Endothelial cell of umbilical vein (primary cell): ENCODE measurements at regions not wholly inside any gene's neighbourhood (a gene's known extent, or its start where the extent isn't known, plus 50 kb on each side); places are given as distances from the start of the nearest gene placed in this dataset.

Experiments
- BruUV-seq: library from RNA; stranded (reverse); fragments of 400-500 nt; replicated peaks from 2 replicates; lab custom pipeline; 2021; lab: Mats Ljungman, UMichigan
- CTCF ChIA-PET: fragments of 300-600, 350-600 bp; sonication (Branson Sonifier 250); formaldehyde crosslinking; loops from one replicate; lab custom pipeline; 2021; ENCODE audit warnings: antibody characterized with exemption, inconsistent platforms; lab: Charles Lee
- POLR2A ChIA-PET: fragments of 300-600, 350-600 bp; sonication (Branson Sonifier 250); formaldehyde crosslinking; loops from one replicate; lab custom pipeline; 2021; ENCODE audit warnings: antibody characterized with exemption, inconsistent platforms; lab: Charles Lee
- DNase-seq: peaks from one replicate; pipeline ENCODE4 v3.0.0-alpha.2; 2011; ENCODE audit warnings: low read depth, low spot score
- FAIRE-seq: peaks from 2 replicates; lab custom pipeline; 2011; peaks lifted over from hg19 to GRCh38; lab: Jason Lieb, UNC
- H2AFZ ChIP-seq: 2 replicates; pipeline ENCODE4 v1.6.0; 2012; ENCODE audit warnings: low read depth, low read length, control low read depth, inconsistent platforms
- H3K27ac ChIP-seq: 2 replicates; pipeline ENCODE4 v1.5.1; 2011; ENCODE audit warnings: low read depth, mild to moderate bottlenecking, control low read depth, low read length, moderate library complexity; ENCODE audit not compliant: insufficient read depth
- H3K27me3 ChIP-seq, 2 experiments: 2 replicates each; pipeline versions ENCODE4 v1.6.0 to v1.6.1; 2011; ENCODE audit warnings: low read length in 2 of 2, mixed read lengths in 1 of 2; ENCODE audit not compliant: control insufficient read depth in 2 of 2, insufficient read depth in 2 of 2
- H3K36me3 ChIP-seq, 2 experiments: 2 replicates in 1 of 2; 3 replicates in 1 of 2; pipeline ENCODE4 v1.5.1; 2011; ENCODE audit warnings: low read length in 2 of 2, mild to moderate bottlenecking in 1 of 2, moderate library complexity in 1 of 2; ENCODE audit not compliant: control insufficient read depth in 2 of 2, insufficient read depth in 2 of 2; ENCODE audit errors: extremely low read depth in 1 of 2
- H3K4me1 ChIP-seq: 3 replicates; pipeline ENCODE4 v1.5.1; 2011; ENCODE audit warnings: mild to moderate bottlenecking, low read length; ENCODE audit not compliant: control insufficient read depth, insufficient read depth; ENCODE audit errors: extremely low read depth
- H3K4me2 ChIP-seq: 2 replicates; pipeline ENCODE4 v1.6.1; 2011; ENCODE audit warnings: low read length, control low read depth, mixed read lengths; ENCODE audit not compliant: insufficient read depth
- H3K4me3 ChIP-seq, 3 experiments: fragments of 200-600 bp in 1 of 3; sonication (generic), shearing (Covaris generic) in 1 of 3; replicated peaks in 1 of 3; 2 replicates each; pipeline ENCODE4 v1.5.1; 2011 to 2016; ENCODE audit warnings: control low read depth in 3 of 3, low read length in 3 of 3, mild to moderate bottlenecking in 2 of 3, inconsistent platforms in 1 of 3, low read depth in 1 of 3, moderate library complexity in 1 of 3; ENCODE audit not compliant: insufficient read depth in 1 of 3
- H3K79me2 ChIP-seq: 2 replicates; pipeline ENCODE4 v1.6.0; 2012; ENCODE audit warnings: low read length, inconsistent platforms; ENCODE audit not compliant: control insufficient read depth, insufficient read depth
- H3K9ac ChIP-seq: replicated peaks from 2 replicates; pipeline ENCODE3; 2011; ENCODE audit warnings: low read length, control low read depth; ENCODE audit not compliant: insufficient read depth; ENCODE audit errors: extremely low read depth
- H3K9me1 ChIP-seq: replicated peaks from 3 replicates; pipeline ENCODE4 v1.6.0; 2011; ENCODE audit warnings: mild to moderate bottlenecking, low read length; ENCODE audit not compliant: control insufficient read depth, insufficient read depth; ENCODE audit errors: extremely low read depth
- H3K9me3 ChIP-seq: replicated peaks from 2 replicates; pipeline ENCODE4 v1.5.1; 2012; ENCODE audit warnings: low read length, inconsistent platforms; ENCODE audit not compliant: control insufficient read depth, insufficient read depth
- H4K20me1 ChIP-seq: replicated peaks from 2 replicates; pipeline ENCODE3; 2011; ENCODE audit warnings: mild to moderate bottlenecking, low read length; ENCODE audit not compliant: control insufficient read depth, insufficient read depth; ENCODE audit errors: extremely low read depth
- EZH2 ChIP-seq: IDR thresholded peaks from 2 replicates; pipeline ENCODE4 v1.6.1; 2012; ENCODE audit warnings: borderline replicate concordance, low read depth, mild to moderate bottlenecking, moderate library complexity, low read length, inconsistent platforms; ENCODE audit not compliant: severe bottlenecking
- FOS ChIP-seq: IDR thresholded peaks from 2 replicates; pipeline ENCODE4 v1.6.1; 2011; ENCODE audit warnings: mild to moderate bottlenecking, low read length, moderate library complexity, borderline replicate concordance; ENCODE audit not compliant: insufficient read depth
- GATA2 ChIP-seq: IDR thresholded peaks from 2 replicates; pipeline ENCODE4 v1.7.0; 2011; ENCODE audit warnings: low read depth, mild to moderate bottlenecking, moderate library complexity, mixed read lengths, low read length; ENCODE audit not compliant: insufficient read length, insufficient read depth
- JUN ChIP-seq: IDR thresholded peaks from 2 replicates; pipeline ENCODE4 v1.6.1; 2011; ENCODE audit warnings: borderline replicate concordance, low read depth; ENCODE audit not compliant: insufficient read length, insufficient read depth
- MYC ChIP-seq: IDR thresholded peaks from one replicate; pipeline ENCODE4 v1.6.1; 2011; ENCODE audit warnings: mild to moderate bottlenecking, low read depth, low read length
- POLR2A ChIP-seq: IDR thresholded peaks from 2 replicates; pipeline ENCODE4 v1.6.1; 2012; ENCODE audit warnings: low read depth, mild to moderate bottlenecking, control low read depth, low read length
- POLR2AphosphoS5 ChIP-seq: IDR thresholded peaks from 2 replicates; pipeline ENCODE4 v1.6.1; 2012; ENCODE audit warnings: low read depth, mild to moderate bottlenecking, control low read depth, low read length, moderate library complexity; ENCODE audit not compliant: insufficient read depth
- dilution Hi-C: fragments of 300-500 bp; cut with MboI; formaldehyde crosslinking; loops from one replicate; pipeline ENCODE4 v1.15.0; 2019; ENCODE audit warnings: low sequenced_read_pairs; ENCODE audit not compliant: extremely low pct_ligation_motif_present
- intact Hi-C: fragments of 100-400 bp; cut with micrococcal nuclease; formaldehyde crosslinking; loops from one replicate; pipeline ENCODE4 v1.10.0; 2022
- TF ChIP-seq, protein P1 (sequence below): IDR thresholded peaks from 2 replicates; pipeline ENCODE4 v1.6.1; 2011; ENCODE audit not compliant: insufficient read depth, insufficient read length
- TF ChIP-seq, protein P2 (sequence below), 2 donors: IDR thresholded peaks; 1 replicate in 1 of 2; 2 replicates in 1 of 2; pipeline ENCODE4 v1.5.1; 2011; ENCODE audit warnings: low read length in 2 of 2, mild to moderate bottlenecking in 2 of 2, moderate library complexity in 2 of 2, control low read depth in 1 of 2, inconsistent platforms in 1 of 2, low read depth in 1 of 2; ENCODE audit not compliant: insufficient read depth in 1 of 2; ENCODE audit errors: extremely low read depth in 1 of 2

DNA sequence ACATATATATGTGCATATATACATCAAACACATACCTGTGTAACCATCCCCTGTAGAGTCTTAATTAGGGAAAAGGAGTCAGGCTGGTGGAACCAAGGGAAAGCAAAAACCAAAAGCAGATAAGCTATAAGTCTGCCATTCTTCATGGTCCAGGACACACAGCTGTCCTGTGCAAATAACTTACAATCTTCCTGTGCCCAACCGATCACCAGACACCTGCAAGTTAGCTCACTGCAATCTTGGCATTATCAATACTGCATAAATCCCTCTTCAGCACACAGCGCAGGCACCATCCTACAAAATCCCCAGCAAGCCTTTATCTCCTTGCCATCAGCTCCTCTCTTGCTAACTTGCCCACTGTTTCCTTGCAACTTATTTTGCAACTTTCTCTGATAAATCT is 60.8 kb upstream of the DYNAP start:
- H3K4me3 ChIP-seq, result no peak overlapping the region

More for the DNA sequence above, 60.8 kb upstream of the DYNAP start:
- Histone ChIP-seq H3K27me3 (no peaks in the 10 kb centered on the region), H3K4me2 (no peak overlapping the region), H4K20me1 (no peaks in the 10 kb centered on the region), H3K9me3 (no peaks in the 10 kb centered on the region), H3K36me3 (no peaks in the 10 kb centered on the region), H3K4me1 (no peaks in the 10 kb centered on the region), H3K9ac (no peak overlapping the region), H2AFZ (no peak overlapping the region), H3K79me2 (no peaks in the 10 kb centered on the region), H3K27ac (no peak overlapping the region), H3K9me1 (no peaks in the 10 kb centered on the region)
- DNase-seq, result no peak
- dilution Hi-C loops (no loop called here), intact Hi-C loops (no loop called here)
- ChIA-PET POLR2A (no interaction called here), CTCF (no interaction called here)
- no peak for FAIRE-seq
- TF ChIP-seq EZH2 (no peak), JUN (no peak), POLR2A (no peak), MYC (no peak), FOS (no peak), GATA2 (no peak), POLR2AphosphoS5 (no peak)
- TF ChIP-seq, protein P1, sequence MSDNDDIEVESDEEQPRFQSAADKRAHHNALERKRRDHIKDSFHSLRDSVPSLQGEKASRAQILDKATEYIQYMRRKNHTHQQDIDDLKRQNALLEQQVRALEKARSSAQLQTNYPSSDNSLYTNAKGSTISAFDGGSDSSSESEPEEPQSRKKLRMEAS, result no peak
- TF ChIP-seq, protein P2, sequence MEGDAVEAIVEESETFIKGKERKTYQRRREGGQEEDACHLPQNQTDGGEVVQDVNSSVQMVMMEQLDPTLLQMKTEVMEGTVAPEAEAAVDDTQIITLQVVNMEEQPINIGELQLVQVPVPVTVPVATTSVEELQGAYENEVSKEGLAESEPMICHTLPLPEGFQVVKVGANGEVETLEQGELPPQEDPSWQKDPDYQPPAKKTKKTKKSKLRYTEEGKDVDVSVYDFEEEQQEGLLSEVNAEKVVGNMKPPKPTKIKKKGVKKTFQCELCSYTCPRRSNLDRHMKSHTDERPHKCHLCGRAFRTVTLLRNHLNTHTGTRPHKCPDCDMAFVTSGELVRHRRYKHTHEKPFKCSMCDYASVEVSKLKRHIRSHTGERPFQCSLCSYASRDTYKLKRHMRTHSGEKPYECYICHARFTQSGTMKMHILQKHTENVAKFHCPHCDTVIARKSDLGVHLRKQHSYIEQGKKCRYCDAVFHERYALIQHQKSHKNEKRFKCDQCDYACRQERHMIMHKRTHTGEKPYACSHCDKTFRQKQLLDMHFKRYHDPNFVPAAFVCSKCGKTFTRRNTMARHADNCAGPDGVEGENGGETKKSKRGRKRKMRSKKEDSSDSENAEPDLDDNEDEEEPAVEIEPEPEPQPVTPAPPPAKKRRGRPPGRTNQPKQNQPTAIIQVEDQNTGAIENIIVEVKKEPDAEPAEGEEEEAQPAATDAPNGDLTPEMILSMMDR (IDR thresholded peaks at IDR 0.05; ENCODE audit: extremely low read depth in 1 of 2, insufficient read depth in 1 of 2, low read depth in 1 of 2, low read length in 2 of 2), result no peak
- BruUV-seq, result no TSS peak
